Lung (tissue), 11 donors: ENCODE measurements at regions not wholly inside any gene's neighbourhood (a gene's known extent, or its start where the extent isn't known, plus 50 kb on each side); places are given as distances from the start of the nearest gene placed in this dataset.

Source experiments
- ATAC-seq: fragments of 200-7000 bp; cut with Tn5 transposase; one replicate; pipeline ENCODE4 v1.9.1; 2020; ENCODE audit warnings: moderate number of reproducible peaks; ENCODE audit not compliant: insufficient read depth, low FRiP score
- DNase-seq, 3 donors: peaks; one replicate each; pipeline ENCODE4 v3.0.0-alpha.2; 2013 to 2017
- H3K27ac ChIP-seq, 2 donors: one replicate each; pipeline ENCODE4 v1.5.1; 2013; ENCODE audit warnings: mild to moderate bottlenecking in 2 of 2, moderate library complexity in 2 of 2, control low read depth in 1 of 2, inconsistent platforms in 1 of 2, low read depth in 1 of 2, low read length in 1 of 2
- H3K27me3 ChIP-seq, 3 donors: one replicate each; pipeline ENCODE4 v1.5.1; 2013; ENCODE audit warnings: low read length in 2 of 3; ENCODE audit not compliant: control insufficient read depth in 3 of 3, insufficient read depth in 3 of 3
- H3K36me3 ChIP-seq, 4 donors: one replicate each; pipeline ENCODE4 v1.5.1; 2013; ENCODE audit warnings: low read length in 4 of 4, mild to moderate bottlenecking in 1 of 4, moderate library complexity in 1 of 4; ENCODE audit not compliant: control insufficient read depth in 4 of 4, insufficient read depth in 4 of 4
- H3K4me1 ChIP-seq, 5 donors: one replicate each; pipeline ENCODE4 v1.5.1; 2013; ENCODE audit warnings: low read length in 5 of 5, mild to moderate bottlenecking in 2 of 5, moderate library complexity in 1 of 5; ENCODE audit not compliant: control insufficient read depth in 5 of 5, insufficient read depth in 5 of 5
- H3K4me3 ChIP-seq: one replicate; pipeline ENCODE4 v1.5.1; 2013; ENCODE audit warnings: mild to moderate bottlenecking, control low read depth, moderate library complexity
- H3K9ac ChIP-seq, 2 donors: one replicate each; pipeline ENCODE4 v1.5.1; 2013; ENCODE audit warnings: low read length in 2 of 2, control low read depth in 1 of 2; ENCODE audit not compliant: insufficient read depth in 1 of 2
- H3K9me3 ChIP-seq, 4 donors: one replicate each; pipeline ENCODE4 v1.5.1; 2013; ENCODE audit warnings: low read length in 3 of 4, mild to moderate bottlenecking in 1 of 4, moderate library complexity in 1 of 4; ENCODE audit not compliant: control insufficient read depth in 4 of 4, insufficient read depth in 3 of 4
- WGBS, 2 donors: extraction: QIAGEN DNeasy Blood & Tissue Kit; methylation state at CpG; one replicate each; pipeline ENCODE4 v1.1.7; 2013; 5-methylcytosine and 5-hydroxymethylcytosine counted together
- TF ChIP-seq, protein P1 (sequence below): IDR thresholded peaks from 2 replicates; pipeline ENCODE4 v1.5.1; 2012; ENCODE audit warnings: mild to moderate bottlenecking; ENCODE audit errors: control extremely low read depth, extremely low read depth
- donor health status: control.
- donor health status: control.
- donor health status: Bipolar disorder and iron deficiency.
- donor health status: healthy.
- donor health status: DM: yes; HTN: yes; CAD: no.

DNA sequence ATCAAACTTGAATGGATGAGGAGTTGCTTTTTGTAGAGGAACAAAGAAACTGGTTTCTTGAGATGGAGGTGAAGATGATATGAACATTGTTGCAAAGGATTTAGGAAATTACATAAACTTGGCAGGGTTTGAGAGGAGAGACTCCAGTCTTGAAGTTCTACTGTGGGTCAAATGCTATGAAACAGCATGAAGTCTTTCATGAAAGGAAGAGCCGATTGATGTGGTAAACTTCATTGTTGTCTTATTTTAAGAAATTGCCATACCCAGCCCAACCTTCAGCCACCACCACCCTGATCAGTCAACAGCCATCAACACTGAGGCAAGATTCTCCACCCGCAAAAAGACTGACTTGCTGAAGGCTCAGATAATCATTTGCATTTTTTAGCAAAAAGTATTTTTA is 52.2 kb downstream of the SIPA1L2 start:
- Histone ChIP-seq H3K9ac (no peak overlapping the region), H3K4me3 (no peak overlapping the region), H3K27me3 (no peaks in the 10 kb centered on the region), H3K36me3 (no peaks in the 10 kb centered on the region), H3K4me1 (peaks cover 11 to 52% (median 33%) of the 10 kb centered on the region in 5 donors), H3K27ac (peak overlapping the region in 1 of 2 donors; percentile 65), H3K9me3 (no peaks in the 10 kb centered on the region)
- DNase-seq: peak in 1 of 3 donors; percentile 51
- TF ChIP-seq, protein P1, sequence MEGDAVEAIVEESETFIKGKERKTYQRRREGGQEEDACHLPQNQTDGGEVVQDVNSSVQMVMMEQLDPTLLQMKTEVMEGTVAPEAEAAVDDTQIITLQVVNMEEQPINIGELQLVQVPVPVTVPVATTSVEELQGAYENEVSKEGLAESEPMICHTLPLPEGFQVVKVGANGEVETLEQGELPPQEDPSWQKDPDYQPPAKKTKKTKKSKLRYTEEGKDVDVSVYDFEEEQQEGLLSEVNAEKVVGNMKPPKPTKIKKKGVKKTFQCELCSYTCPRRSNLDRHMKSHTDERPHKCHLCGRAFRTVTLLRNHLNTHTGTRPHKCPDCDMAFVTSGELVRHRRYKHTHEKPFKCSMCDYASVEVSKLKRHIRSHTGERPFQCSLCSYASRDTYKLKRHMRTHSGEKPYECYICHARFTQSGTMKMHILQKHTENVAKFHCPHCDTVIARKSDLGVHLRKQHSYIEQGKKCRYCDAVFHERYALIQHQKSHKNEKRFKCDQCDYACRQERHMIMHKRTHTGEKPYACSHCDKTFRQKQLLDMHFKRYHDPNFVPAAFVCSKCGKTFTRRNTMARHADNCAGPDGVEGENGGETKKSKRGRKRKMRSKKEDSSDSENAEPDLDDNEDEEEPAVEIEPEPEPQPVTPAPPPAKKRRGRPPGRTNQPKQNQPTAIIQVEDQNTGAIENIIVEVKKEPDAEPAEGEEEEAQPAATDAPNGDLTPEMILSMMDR: no peak
- WGBS, 2 donors: 31 to 68% methylated on average over 2 of the region's 2 CpGs
- no peak for ATAC-seq

DNA sequence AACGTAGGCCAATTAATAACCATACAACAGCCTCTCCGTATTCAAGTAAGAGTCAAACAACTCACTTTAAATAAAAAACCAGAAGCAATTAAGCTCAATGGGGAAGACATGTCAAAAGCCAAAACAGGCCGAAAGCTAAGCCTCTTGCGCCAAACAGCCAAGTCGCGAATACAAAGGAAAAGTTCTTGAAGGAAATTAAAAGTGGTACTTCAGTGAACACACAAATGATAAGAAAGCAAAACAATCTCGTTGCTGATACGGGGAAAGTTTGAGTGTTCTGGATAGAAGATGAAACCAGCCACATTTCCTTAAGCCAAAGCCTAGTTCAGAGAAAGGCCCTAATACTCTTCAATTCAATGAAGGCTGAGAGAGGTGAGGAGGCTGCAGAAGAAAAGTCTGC is 53.4 kb downstream of the SIPA1L2 start:
- peaks cover 11 to 52% (median 33%) of the 10 kb centered on the region in 5 donors for H3K4me1 ChIP-seq
- H3K27me3 ChIP-seq: no peaks in the 10 kb centered on the region
- ATAC-seq (no peak), DNase-seq (peak in 2 of 3 donors; percentile 45 to 52)
- peak overlapping the region in 1 of 2 donors; percentile 37 for H3K27ac ChIP-seq
- H3K36me3 ChIP-seq: no peaks in the 10 kb centered on the region
- no peak overlapping the region for H3K9ac ChIP-seq
- H3K4me3 ChIP-seq: no peak overlapping the region
- TF ChIP-seq, protein P1: no peak
- 48 to 56% methylated on average over 8 of the region's 8 CpGs for WGBS, 2 donors
- no peaks in the 10 kb centered on the region for H3K9me3 ChIP-seq

DNA sequence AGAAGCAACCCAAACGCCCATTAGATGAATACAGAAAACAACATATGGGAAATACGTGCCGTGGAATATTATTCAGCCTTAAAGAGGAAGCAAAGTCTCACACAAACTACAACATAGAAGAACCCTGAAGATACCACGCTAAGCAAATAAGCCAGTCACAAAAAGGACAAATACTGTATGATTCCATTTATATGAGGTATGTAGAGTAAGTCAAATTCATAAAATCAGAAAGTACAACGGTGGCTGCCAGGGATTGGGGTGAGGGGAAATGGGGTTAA is 54.2 kb downstream of the SIPA1L2 start:
- ATAC-seq: no peak
- DNase-seq: no peak
- Histone ChIP-seq H3K36me3 (no peaks in the 10 kb centered on the region), H3K4me1 (peaks cover 8 to 55% (median 33%) of the 10 kb centered on the region in 5 donors), H3K4me3 (no peak overlapping the region), H3K9me3 (no peaks in the 10 kb centered on the region), H3K27ac (peak overlapping the region; percentile 24 to 47), H3K9ac (no peak overlapping the region), H3K27me3 (no peaks in the 10 kb centered on the region)
- 72 to 80% methylated on average over 5 of the region's 5 CpGs for WGBS, 2 donors
- TF ChIP-seq, protein P1: no peak
